GM12875 (cell line): ENCODE measurements at regions not wholly inside any gene's neighbourhood (a gene's known extent, or its start where the extent isn't known, plus 50 kb on each side); places are given as distances from the start of the nearest gene placed in this dataset.
"Not testable (repeated sequence)": the region's sequence is repeated elsewhere in the genome, so short reads cannot be mapped to it uniquely, and the experiment has no call there.

Experiments used
- H3K4me3 ChIP-seq: one replicate; pipeline ENCODE4 v1.5.1; 2011; ENCODE audit warnings: low read depth, low read length, control low read depth
- TF ChIP-seq, protein P1 (sequence below): IDR thresholded peaks from 2 replicates; pipeline ENCODE4 v1.5.1; 2011; ENCODE audit warnings: low read depth, mild to moderate bottlenecking, control low read depth, inconsistent platforms, low read length, moderate library complexity, borderline replicate concordance; ENCODE audit not compliant: insufficient read depth

DNA sequence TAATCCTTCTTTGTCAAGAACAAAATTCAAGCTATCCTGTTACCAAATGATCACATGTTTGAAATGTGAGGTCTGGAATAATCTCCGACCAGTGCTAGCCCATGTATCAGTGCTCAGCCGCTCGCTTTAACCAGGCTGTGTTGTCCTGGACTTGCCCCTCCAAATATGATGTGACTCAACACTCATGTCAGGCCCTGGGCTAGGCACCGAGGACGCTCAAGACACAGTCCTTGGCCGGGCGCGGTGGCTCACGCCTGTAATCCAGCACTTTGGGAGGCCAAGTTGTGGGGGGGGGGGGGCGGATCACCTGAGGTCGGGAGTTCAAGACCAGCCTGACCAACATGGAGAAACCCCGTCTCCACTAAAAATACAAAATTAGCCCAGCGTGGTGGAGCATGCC, 54.1 kb upstream of the WNT7B start:
- TF ChIP-seq, protein P1, sequence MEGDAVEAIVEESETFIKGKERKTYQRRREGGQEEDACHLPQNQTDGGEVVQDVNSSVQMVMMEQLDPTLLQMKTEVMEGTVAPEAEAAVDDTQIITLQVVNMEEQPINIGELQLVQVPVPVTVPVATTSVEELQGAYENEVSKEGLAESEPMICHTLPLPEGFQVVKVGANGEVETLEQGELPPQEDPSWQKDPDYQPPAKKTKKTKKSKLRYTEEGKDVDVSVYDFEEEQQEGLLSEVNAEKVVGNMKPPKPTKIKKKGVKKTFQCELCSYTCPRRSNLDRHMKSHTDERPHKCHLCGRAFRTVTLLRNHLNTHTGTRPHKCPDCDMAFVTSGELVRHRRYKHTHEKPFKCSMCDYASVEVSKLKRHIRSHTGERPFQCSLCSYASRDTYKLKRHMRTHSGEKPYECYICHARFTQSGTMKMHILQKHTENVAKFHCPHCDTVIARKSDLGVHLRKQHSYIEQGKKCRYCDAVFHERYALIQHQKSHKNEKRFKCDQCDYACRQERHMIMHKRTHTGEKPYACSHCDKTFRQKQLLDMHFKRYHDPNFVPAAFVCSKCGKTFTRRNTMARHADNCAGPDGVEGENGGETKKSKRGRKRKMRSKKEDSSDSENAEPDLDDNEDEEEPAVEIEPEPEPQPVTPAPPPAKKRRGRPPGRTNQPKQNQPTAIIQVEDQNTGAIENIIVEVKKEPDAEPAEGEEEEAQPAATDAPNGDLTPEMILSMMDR, result no peak
- no peak overlapping the region for H3K4me3 ChIP-seq

DNA sequence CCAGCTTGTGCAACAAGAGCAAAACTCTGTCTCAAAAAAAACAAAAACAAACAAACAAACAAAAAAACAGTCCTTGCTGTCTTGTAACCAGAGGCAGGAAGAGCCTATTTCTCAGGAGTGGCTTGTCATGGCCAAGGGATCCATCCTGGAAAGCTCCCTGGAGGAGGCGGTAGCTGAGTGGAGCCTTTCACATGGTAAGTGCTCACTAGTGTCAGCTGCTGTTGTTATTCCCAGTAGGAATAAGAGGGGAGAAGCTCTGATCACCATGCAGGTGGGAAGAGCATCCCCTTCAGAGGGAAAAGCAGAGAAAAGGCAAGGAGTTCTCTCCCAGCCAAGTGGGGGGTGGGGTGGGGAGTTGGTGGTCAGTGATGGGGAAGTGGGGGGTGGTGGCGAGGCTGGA, 54.6 kb upstream of the WNT7B start:
- no peak overlapping the region for H3K4me3 ChIP-seq
- TF ChIP-seq, protein P1, result no peak

DNA sequence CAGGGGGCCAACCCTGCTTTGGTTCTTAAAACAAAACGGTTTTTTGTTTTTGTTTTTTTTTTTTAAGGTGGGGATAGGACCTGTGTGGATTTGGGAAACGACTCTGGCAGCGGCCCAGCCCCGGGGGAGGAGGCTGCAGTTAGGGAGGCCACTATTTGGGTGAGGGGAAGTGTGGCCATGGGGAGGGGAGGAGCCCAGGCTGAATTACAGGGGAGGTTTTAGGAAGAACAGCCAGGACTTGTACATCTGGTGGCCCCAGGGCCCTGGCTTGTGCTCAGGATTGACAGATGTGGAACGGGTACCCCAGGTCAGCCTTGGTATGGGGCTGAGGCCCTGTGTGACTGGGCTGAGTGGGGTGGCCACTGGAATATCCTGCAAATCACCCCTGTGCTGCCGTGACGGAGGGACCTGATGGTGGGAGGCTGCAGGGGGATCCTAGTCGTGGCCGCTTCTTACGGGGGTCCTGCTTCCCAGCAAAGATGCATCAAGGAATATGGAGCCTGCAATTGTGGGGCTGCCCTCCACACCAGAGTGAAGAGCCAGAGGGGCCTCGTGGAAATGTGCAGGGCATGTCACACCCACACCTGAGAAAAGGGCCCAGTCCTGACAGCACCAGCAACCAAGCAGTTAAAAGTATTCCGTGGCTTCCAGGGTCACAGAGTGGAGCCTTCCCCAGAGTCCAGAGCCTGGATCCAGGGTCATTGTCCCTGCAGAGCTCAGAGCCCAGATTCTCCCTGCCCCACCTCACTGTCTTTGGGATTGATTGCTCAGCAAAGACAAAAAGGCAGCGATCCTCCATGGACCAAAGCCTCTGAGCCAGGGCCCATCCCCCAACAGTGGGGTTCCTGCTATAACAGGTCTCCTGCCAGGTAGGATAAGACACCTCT, 55.2 kb upstream of the WNT7B start:
- TF ChIP-seq, protein P1, result no peak
- H3K4me3 ChIP-seq, result no peak overlapping the region

DNA sequence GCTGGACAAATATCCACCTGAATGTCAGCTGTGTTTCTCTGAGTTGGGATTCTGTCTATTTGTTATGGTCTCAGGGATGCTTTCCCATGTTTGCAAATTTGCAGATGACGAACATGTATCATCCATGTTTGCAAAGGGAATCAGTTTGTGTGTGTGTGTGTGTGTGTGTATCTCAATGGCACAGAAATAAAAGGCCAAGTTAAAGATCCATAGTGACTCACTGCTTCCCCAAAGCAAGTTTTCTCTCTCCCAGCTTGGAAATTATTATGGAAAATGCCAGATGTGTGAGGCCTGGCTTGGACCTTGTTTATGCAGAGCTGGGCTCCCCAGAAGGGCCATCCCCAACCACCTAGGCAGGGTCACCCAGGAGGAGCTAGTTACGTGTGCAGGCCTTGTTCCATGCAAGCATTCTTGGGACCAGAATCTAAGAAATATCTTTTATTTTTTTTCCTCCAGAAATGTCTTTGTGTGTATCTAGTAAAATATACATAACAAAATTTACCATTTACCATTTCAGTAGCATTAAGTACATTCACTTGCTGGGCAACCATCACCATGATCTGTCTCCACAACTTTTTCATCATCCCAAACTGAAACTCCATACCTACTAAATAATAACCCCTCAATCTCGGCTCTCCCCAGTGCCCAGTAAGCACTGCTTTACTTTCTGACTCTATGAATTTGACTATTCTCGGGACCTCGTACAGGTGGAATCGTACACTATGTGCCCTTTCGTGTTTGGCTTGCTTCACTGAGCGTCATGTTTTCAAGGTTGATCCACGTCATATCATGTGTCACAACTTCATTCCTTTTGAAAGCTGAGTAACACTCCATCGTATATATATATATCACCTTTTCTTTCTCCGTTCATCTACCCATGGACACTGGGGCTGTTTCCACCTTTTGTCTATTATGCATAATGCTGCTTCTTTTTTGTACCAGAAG, 56.6 kb upstream of the WNT7B start:
- TF ChIP-seq, protein P1, result no peak
- no peak overlapping the region for H3K4me3 ChIP-seq

DNA sequence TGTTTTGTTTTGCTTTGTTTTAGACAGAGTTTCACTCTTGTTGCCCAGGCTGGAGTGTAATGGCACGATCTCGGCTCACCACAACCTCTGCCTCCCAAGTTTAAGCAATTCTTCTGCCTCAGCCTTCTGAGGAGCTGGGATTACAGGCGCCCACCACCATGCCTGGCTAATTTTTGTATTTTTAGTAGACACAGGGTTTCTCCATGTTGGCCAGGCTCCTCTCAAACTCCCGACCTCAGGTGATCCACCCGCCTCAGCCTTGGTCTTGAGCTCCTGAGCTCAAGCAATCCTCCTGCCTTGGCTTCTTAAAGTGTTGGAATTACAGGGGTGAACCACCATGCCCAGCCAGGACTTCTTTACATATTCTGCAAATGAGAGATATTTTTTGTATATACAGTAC, 57.5 kb upstream of the WNT7B start:
- not testable (repeated sequence) for H3K4me3 ChIP-seq

DNA sequence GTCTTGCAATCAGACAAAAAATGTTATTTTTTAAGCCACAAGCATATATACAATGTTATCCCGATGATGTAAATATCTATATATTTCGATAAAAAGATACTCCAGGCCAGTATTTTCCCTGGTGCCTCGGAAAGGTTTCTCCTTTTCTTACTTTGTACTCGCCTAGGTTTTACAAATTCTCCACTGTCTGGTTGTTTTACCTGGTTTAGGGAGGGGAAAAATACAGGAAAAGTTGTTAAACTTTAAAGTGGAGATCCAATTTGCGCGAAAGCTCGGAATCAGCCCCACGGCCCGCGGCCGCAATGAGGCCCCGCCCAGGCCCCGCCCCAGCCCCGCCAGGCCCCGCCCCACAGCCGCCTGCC, 58.4 kb upstream of the WNT7B start:
- TF ChIP-seq, protein P1, result no peak

DNA sequence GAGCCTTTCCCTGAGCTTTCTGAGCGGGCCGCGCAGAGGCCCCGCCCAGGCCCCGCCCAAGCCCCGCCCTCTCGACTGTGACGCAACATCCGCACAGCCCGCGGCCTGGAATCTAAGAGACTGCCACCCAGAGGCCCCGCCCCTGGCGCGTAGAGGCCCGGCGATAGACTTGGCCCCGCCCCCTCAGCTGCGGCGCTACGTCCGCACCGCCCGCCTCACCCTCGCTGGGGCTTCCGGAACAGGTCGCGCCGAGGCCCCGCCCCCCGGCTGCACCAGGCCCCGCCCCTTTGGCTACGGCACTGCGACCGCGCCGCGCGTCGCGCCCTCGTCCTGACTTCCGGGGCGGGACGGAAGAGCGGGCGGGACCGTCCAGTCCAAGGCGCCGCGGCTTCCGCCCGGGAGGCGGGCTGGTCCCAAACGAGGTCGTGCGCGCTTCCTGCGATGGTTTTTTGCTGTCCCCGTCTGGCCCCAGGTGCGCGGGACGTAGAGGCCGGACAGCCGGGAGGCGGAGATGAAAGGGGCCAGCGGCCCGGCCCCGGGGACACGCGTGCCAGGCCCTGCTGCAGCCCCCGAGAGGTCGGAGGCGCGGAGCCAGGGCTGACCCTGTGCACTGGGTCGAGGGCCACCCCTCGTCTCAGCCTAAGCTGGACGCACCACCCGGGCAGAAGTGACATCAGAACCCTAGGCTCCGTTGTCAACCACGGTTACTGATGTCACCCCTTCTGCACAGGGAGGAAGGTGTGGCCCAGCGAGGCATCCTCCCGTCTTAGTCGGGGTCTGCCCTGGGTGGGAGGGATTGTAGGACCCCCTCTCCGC, 59.0 kb upstream of the WNT7B start:
- TF ChIP-seq, protein P1, result no peak
- H3K4me3 ChIP-seq, result peak overlapping the region; percentile 68

More for the DNA sequence above, 58.4 kb upstream of the WNT7B start:
- H3K4me3 ChIP-seq, result peak overlapping the region; percentile 49
